GM23338 (cell line): ENCODE measurements at regions not wholly inside any gene's neighbourhood (a gene's known extent, or its start where the extent isn't known, plus 50 kb on each side); places are given as distances from the start of the nearest gene placed in this dataset.

Source experiments
- ATAC-seq: fragments of 200-7000 bp; cut with Tn5 transposase; 3 replicates; pipeline ENCODE4 v1.9.1; 2020
- DNase-seq: peaks from one replicate; pipeline ENCODE4 v3.0.0-alpha.2; 2015; ENCODE audit warnings: low spot score
- H2AFZ ChIP-seq: fragments of 200-600 bp; sonication (generic); 2 replicates; pipeline ENCODE4 v1.8.0; 2016; ENCODE audit warnings: antibody characterized with exemption, mild to moderate bottlenecking, moderate library complexity
- H3F3A ChIP-seq: fragments of 200-600 bp; sonication (generic); replicated peaks from 2 replicates; pipeline ENCODE4 v1.8.0; 2017; ENCODE audit warnings: antibody characterized with exemption, mixed run types, low read depth
- H3K27ac ChIP-seq: fragments of 200-600 bp; sonication (generic); 2 replicates; pipeline ENCODE4 v1.6.1; 2016; ENCODE audit warnings: low read depth
- H3K27me3 ChIP-seq: fragments of 200-600 bp; sonication (generic); 2 replicates; pipeline ENCODE4 v1.8.0; 2016; ENCODE audit warnings: mild to moderate bottlenecking, mixed run types, moderate library complexity; ENCODE audit not compliant: insufficient read depth
- H3K36me3 ChIP-seq: fragments of 200-600 bp; sonication (generic); 2 replicates; pipeline ENCODE4 v1.8.0; 2016; ENCODE audit warnings: mild to moderate bottlenecking; ENCODE audit not compliant: insufficient read depth
- H3K4me1 ChIP-seq: fragments of 200-600 bp; sonication (generic); 2 replicates; pipeline ENCODE4 v1.8.0; 2016; ENCODE audit warnings: mild to moderate bottlenecking, moderate library complexity; ENCODE audit not compliant: insufficient read depth
- H3K4me2 ChIP-seq: fragments of 200-600 bp; sonication (generic); 2 replicates; pipeline ENCODE4 v1.7.1; 2017; ENCODE audit warnings: mixed run types
- H3K4me3 ChIP-seq: fragments of 200-600 bp; sonication (generic); 2 replicates; pipeline ENCODE4 v1.6.1; 2016; ENCODE audit warnings: mixed run types
- H3K79me2 ChIP-seq: fragments of 200-600 bp; sonication (generic); replicated peaks from 2 replicates; pipeline ENCODE4 v1.8.0; 2017; ENCODE audit warnings: mild to moderate bottlenecking; ENCODE audit not compliant: insufficient read depth
- H3K9me2 ChIP-seq: fragments of 200-600 bp; sonication (generic); 2 replicates; pipeline ENCODE4 v1.8.0; 2017; ENCODE audit not compliant: insufficient read depth
- H4K20me1 ChIP-seq: fragments of 200-600 bp; sonication (generic); replicated peaks from 2 replicates; pipeline ENCODE4 v1.8.0; 2017; ENCODE audit warnings: mild to moderate bottlenecking; ENCODE audit not compliant: insufficient read depth
- H3K27ac Mint-ChIP-seq: 2 replicates; pipeline ENCODE4 v1.8.0; 2020; ENCODE audit warnings: inconsistent platforms, mild to moderate bottlenecking, moderate library complexity, mixed read lengths
- H3K27me3 Mint-ChIP-seq: 3 replicates; pipeline ENCODE4 v1.8.0; 2022; ENCODE audit warnings: low read depth, mild to moderate bottlenecking, moderate library complexity, mixed read lengths, inconsistent platforms; ENCODE audit not compliant: insufficient read depth, poor library complexity
- H3K36me3 Mint-ChIP-seq: 3 replicates; pipeline ENCODE4 v1.8.0; 2021; ENCODE audit warnings: low read depth, mild to moderate bottlenecking, inconsistent platforms, moderate library complexity, mixed read lengths
- H3K4me1 Mint-ChIP-seq: 3 replicates; pipeline ENCODE4 v1.8.0; 2020; ENCODE audit warnings: mild to moderate bottlenecking, inconsistent platforms, mixed read lengths
- H3K4me3 Mint-ChIP-seq: 3 replicates; pipeline ENCODE4 v1.8.0; 2021; ENCODE audit warnings: moderate library complexity, mild to moderate bottlenecking, inconsistent platforms, mixed read lengths
- H3K9me3 Mint-ChIP-seq: 3 replicates; pipeline ENCODE4 v1.8.0; 2020; ENCODE audit warnings: moderate library complexity, mild to moderate bottlenecking, inconsistent platforms, mixed read lengths
- CREB1 ChIP-seq: fragments of 250-450 bp; sonication (Bioruptor Pico); IDR thresholded peaks from 2 replicates; pipeline ENCODE4 v1.5.0; 2020; ENCODE audit warnings: low read depth, mild to moderate bottlenecking, moderate library complexity
- EZH2 ChIP-seq: fragments of 200-600 bp; sonication (generic); IDR thresholded peaks from one replicate; pipeline ENCODE4 v1.8.0; 2017; ENCODE audit warnings: antibody characterized with exemption, mild to moderate bottlenecking, low read depth; ENCODE audit not compliant: unreplicated experiment
- EZH2phosphoT487 ChIP-seq: fragments of 200-600 bp; sonication (generic); IDR thresholded peaks from one replicate; pipeline ENCODE4 v1.8.1; 2018; ENCODE audit warnings: antibody characterized with exemption; ENCODE audit not compliant: unreplicated experiment
- JUNB ChIP-seq: IDR thresholded peaks from one replicate; pipeline ENCODE4 v1.6.1; 2016; ENCODE audit warnings: antibody characterized with exemption; ENCODE audit not compliant: unreplicated experiment
- NANOG ChIP-seq: IDR thresholded peaks from 2 replicates; pipeline ENCODE4 v1.6.1; 2016; ENCODE audit warnings: antibody characterized with exemption, borderline replicate concordance
- POLR2AphosphoS5 ChIP-seq: IDR thresholded peaks from 2 replicates; pipeline ENCODE4 v1.6.1; 2016; ENCODE audit warnings: antibody characterized with exemption, low read depth
- STAT1 ChIP-seq: IDR thresholded peaks from one replicate; pipeline ENCODE4 v1.6.1; 2016; ENCODE audit warnings: antibody characterized with exemption; ENCODE audit not compliant: unreplicated experiment
- ZNF114 ChIP-seq: fragments of 250-450 bp; sonication (Bioruptor Pico); IDR thresholded peaks from 2 replicates; pipeline ENCODE4 v1.5.0; 2020; ENCODE audit warnings: mild to moderate bottlenecking, moderate library complexity
- ZNF331 ChIP-seq: fragments of 250-450 bp; sonication (Bioruptor Pico); IDR thresholded peaks from 2 replicates; pipeline ENCODE4 v1.5.0; 2020; ENCODE audit warnings: low read depth, mild to moderate bottlenecking, moderate library complexity
- TF ChIP-seq, protein P1 (sequence below): IDR thresholded peaks from 2 replicates; pipeline ENCODE4 v1.6.1; 2016; ENCODE audit warnings: antibody characterized with exemption
- TF ChIP-seq, protein P2 (sequence below), 2 experiments: fragments of 200-600 bp in 1 of 2; sonication (generic) in 1 of 2; conservative IDR thresholded peaks; 2 replicates each; pipeline versions ENCODE4 v1.5.1 to v1.6.1; 2016 to 2017; ENCODE audit warnings: antibody characterized with exemption in 2 of 2, low read depth in 2 of 2, mild to moderate bottlenecking in 2 of 2, moderate library complexity in 1 of 2
- TF ChIP-seq, protein P3 (sequence below): IDR thresholded peaks from one replicate; pipeline ENCODE4 v1.6.1; 2018; ENCODE audit warnings: antibody characterized with exemption; ENCODE audit not compliant: unreplicated experiment

DNA sequence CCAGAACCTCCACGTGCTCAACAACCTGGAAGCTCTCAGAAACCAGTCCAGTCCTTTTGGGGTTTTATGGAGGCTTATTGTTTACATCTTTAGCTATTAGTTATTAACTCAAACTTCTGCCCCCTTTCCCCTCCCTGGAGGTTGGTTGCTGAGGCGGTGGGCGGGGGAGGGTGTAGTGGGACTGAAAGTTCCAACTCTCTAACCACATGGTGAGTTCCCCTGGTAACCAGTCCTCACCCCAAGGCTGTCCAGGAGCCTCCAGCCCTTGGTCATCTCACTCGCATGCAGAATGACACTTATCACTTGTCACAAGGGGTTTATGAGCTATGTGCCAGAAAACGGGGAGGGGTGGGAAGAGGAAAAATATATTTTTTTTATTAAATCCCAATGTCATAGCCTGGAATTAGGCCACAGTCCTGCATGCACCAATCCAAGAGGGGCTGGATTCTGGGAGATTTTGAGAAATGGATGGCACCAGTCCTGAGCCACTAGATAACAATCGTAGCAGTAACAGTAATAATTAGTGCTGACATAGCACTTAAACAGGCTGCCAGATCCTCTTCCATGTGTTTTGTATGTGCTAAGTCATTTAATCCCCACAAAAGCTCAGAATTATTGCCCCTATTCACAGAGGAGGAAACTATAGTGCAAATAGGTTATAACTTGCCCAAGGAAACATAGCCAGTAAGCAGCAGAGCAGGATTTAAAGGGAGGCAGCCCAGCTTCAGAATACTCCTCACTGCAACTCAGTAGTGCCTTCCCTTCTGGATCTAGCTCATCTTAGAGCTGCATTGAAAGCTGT is 85.7 kb downstream of the CRYGS start:
- Histone ChIP-seq H3K9me2 (no peaks in the 10 kb centered on the region), H3K27ac (no peak overlapping the region), H3K36me3 (no peaks in the 10 kb centered on the region), H3K4me1 (no peaks in the 10 kb centered on the region), H4K20me1 (no peaks in the 10 kb centered on the region), H3K79me2 (no peaks in the 10 kb centered on the region), H3K4me3 (no peak overlapping the region), H3K27me3 (no peaks in the 10 kb centered on the region), H3K4me2 (no peak overlapping the region), H3F3A (no peaks in the 10 kb centered on the region), H2AFZ (no peak overlapping the region)
- Mint-ChIP-seq H3K4me3 (no peak overlapping the region), H3K4me1 (peaks cover 18% of the 10 kb centered on the region), H3K9me3 (no peaks in the 10 kb centered on the region), H3K27ac (no peak overlapping the region), H3K27me3 (peaks cover 6% of the 10 kb centered on the region), H3K36me3 (no peaks in the 10 kb centered on the region)
- no peak for ATAC-seq
- TF ChIP-seq NANOG (no peak), STAT1 (no peak), POLR2AphosphoS5 (no peak), EZH2 (no peak), JUNB (no peak), EZH2phosphoT487 (no peak), CREB1 (CRISPR knock-in tag) (no peak), ZNF114 (CRISPR knock-in tag) (no peak)
- TF ChIP-seq, protein P1, sequence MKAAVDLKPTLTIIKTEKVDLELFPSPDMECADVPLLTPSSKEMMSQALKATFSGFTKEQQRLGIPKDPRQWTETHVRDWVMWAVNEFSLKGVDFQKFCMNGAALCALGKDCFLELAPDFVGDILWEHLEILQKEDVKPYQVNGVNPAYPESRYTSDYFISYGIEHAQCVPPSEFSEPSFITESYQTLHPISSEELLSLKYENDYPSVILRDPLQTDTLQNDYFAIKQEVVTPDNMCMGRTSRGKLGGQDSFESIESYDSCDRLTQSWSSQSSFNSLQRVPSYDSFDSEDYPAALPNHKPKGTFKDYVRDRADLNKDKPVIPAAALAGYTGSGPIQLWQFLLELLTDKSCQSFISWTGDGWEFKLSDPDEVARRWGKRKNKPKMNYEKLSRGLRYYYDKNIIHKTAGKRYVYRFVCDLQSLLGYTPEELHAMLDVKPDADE, result no peak
- DNase-seq, result no peak

DNA sequence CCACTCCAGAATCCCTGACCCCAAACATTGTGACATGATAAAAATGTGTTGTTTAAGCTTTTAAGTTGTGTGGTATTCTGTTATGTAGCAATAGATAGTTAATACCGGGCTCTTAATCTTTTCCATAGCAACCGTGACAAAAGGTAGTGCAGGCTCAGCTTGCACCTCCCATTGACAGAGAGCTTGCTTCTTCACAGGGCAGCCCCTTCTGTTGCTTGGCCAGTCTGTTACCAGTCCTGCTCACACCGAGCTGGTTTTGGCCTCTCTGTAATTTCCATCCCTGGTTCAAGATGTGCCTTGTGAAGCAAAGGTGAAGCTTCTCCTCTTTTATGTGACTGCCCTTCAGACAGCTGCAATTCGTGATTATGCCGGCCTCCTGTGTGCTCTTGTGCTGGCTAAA is 86.9 kb downstream of the CRYGS start:
- no peak for DNase-seq
- Histone ChIP-seq H3K4me3 (no peak overlapping the region), H3K27me3 (no peaks in the 10 kb centered on the region), H4K20me1 (no peaks in the 10 kb centered on the region), H3K36me3 (no peaks in the 10 kb centered on the region), H3K79me2 (no peaks in the 10 kb centered on the region), H3K9me2 (no peaks in the 10 kb centered on the region), H3K4me2 (no peak overlapping the region), H3K4me1 (no peaks in the 10 kb centered on the region), H3F3A (no peaks in the 10 kb centered on the region), H3K27ac (no peak overlapping the region), H2AFZ (peak overlapping the region; percentile 47; the same call in 1 of the 2 replicates)
- ATAC-seq, result no peak
- no peaks in the 10 kb centered on the region for H3K36me3 Mint-ChIP-seq
- peaks cover 6% of the 10 kb centered on the region for H3K27me3 Mint-ChIP-seq
- H3K27ac Mint-ChIP-seq, result no peak overlapping the region; the same call in 1 of the 2 replicates
- no peak overlapping the region for H3K4me3 Mint-ChIP-seq
- peaks cover 18% of the 10 kb centered on the region for H3K4me1 Mint-ChIP-seq
- H3K9me3 Mint-ChIP-seq, result no peaks in the 10 kb centered on the region
- no peak for TF ChIP-seq EZH2
- TF ChIP-seq NANOG, result no peak
- TF ChIP-seq POLR2AphosphoS5, result no peak
- TF ChIP-seq, protein P2, sequence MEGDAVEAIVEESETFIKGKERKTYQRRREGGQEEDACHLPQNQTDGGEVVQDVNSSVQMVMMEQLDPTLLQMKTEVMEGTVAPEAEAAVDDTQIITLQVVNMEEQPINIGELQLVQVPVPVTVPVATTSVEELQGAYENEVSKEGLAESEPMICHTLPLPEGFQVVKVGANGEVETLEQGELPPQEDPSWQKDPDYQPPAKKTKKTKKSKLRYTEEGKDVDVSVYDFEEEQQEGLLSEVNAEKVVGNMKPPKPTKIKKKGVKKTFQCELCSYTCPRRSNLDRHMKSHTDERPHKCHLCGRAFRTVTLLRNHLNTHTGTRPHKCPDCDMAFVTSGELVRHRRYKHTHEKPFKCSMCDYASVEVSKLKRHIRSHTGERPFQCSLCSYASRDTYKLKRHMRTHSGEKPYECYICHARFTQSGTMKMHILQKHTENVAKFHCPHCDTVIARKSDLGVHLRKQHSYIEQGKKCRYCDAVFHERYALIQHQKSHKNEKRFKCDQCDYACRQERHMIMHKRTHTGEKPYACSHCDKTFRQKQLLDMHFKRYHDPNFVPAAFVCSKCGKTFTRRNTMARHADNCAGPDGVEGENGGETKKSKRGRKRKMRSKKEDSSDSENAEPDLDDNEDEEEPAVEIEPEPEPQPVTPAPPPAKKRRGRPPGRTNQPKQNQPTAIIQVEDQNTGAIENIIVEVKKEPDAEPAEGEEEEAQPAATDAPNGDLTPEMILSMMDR (conservative IDR thresholded peaks at IDR 0.05; ENCODE audit: low read depth in 2 of 2), result no peak
- no peak for TF ChIP-seq STAT1
- TF ChIP-seq, protein P3, sequence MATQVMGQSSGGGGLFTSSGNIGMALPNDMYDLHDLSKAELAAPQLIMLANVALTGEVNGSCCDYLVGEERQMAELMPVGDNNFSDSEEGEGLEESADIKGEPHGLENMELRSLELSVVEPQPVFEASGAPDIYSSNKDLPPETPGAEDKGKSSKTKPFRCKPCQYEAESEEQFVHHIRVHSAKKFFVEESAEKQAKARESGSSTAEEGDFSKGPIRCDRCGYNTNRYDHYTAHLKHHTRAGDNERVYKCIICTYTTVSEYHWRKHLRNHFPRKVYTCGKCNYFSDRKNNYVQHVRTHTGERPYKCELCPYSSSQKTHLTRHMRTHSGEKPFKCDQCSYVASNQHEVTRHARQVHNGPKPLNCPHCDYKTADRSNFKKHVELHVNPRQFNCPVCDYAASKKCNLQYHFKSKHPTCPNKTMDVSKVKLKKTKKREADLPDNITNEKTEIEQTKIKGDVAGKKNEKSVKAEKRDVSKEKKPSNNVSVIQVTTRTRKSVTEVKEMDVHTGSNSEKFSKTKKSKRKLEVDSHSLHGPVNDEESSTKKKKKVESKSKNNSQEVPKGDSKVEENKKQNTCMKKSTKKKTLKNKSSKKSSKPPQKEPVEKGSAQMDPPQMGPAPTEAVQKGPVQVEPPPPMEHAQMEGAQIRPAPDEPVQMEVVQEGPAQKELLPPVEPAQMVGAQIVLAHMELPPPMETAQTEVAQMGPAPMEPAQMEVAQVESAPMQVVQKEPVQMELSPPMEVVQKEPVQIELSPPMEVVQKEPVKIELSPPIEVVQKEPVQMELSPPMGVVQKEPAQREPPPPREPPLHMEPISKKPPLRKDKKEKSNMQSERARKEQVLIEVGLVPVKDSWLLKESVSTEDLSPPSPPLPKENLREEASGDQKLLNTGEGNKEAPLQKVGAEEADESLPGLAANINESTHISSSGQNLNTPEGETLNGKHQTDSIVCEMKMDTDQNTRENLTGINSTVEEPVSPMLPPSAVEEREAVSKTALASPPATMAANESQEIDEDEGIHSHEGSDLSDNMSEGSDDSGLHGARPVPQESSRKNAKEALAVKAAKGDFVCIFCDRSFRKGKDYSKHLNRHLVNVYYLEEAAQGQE, result no peak
- TF ChIP-seq CREB1 (CRISPR knock-in tag), result no peak
- no peak for TF ChIP-seq JUNB
- no peak for TF ChIP-seq ZNF331
- no peak for TF ChIP-seq ZNF114 (CRISPR knock-in tag)
- no peak for TF ChIP-seq EZH2phosphoT487
